GM23338 (cell line): ENCODE measurements at regions not wholly inside any gene's neighbourhood (a gene's known extent, or its start where the extent isn't known, plus 50 kb on each side); places are given as distances from the start of the nearest gene placed in this dataset.

Experiments used
- ATAC-seq: fragments of 200-7000 bp; cut with Tn5 transposase; 3 replicates; pipeline ENCODE4 v1.9.1; 2020
- DNase-seq: peaks from one replicate; pipeline ENCODE4 v3.0.0-alpha.2; 2015; ENCODE audit warnings: low spot score
- H2AFZ ChIP-seq: fragments of 200-600 bp; sonication (generic); 2 replicates; pipeline ENCODE4 v1.8.0; 2016; ENCODE audit warnings: antibody characterized with exemption, mild to moderate bottlenecking, moderate library complexity
- H3F3A ChIP-seq: fragments of 200-600 bp; sonication (generic); replicated peaks from 2 replicates; pipeline ENCODE4 v1.8.0; 2017; ENCODE audit warnings: antibody characterized with exemption, mixed run types, low read depth
- H3K27ac ChIP-seq: fragments of 200-600 bp; sonication (generic); 2 replicates; pipeline ENCODE4 v1.6.1; 2016; ENCODE audit warnings: low read depth
- H3K27me3 ChIP-seq: fragments of 200-600 bp; sonication (generic); 2 replicates; pipeline ENCODE4 v1.8.0; 2016; ENCODE audit warnings: mild to moderate bottlenecking, mixed run types, moderate library complexity; ENCODE audit not compliant: insufficient read depth
- H3K36me3 ChIP-seq: fragments of 200-600 bp; sonication (generic); 2 replicates; pipeline ENCODE4 v1.8.0; 2016; ENCODE audit warnings: mild to moderate bottlenecking; ENCODE audit not compliant: insufficient read depth
- H3K4me1 ChIP-seq: fragments of 200-600 bp; sonication (generic); 2 replicates; pipeline ENCODE4 v1.8.0; 2016; ENCODE audit warnings: mild to moderate bottlenecking, moderate library complexity; ENCODE audit not compliant: insufficient read depth
- H3K4me2 ChIP-seq: fragments of 200-600 bp; sonication (generic); 2 replicates; pipeline ENCODE4 v1.7.1; 2017; ENCODE audit warnings: mixed run types
- H3K4me3 ChIP-seq: fragments of 200-600 bp; sonication (generic); 2 replicates; pipeline ENCODE4 v1.6.1; 2016; ENCODE audit warnings: mixed run types
- H3K79me2 ChIP-seq: fragments of 200-600 bp; sonication (generic); replicated peaks from 2 replicates; pipeline ENCODE4 v1.8.0; 2017; ENCODE audit warnings: mild to moderate bottlenecking; ENCODE audit not compliant: insufficient read depth
- H3K9me2 ChIP-seq: fragments of 200-600 bp; sonication (generic); 2 replicates; pipeline ENCODE4 v1.8.0; 2017; ENCODE audit not compliant: insufficient read depth
- H4K20me1 ChIP-seq: fragments of 200-600 bp; sonication (generic); replicated peaks from 2 replicates; pipeline ENCODE4 v1.8.0; 2017; ENCODE audit warnings: mild to moderate bottlenecking; ENCODE audit not compliant: insufficient read depth
- H3K27ac Mint-ChIP-seq: 2 replicates; pipeline ENCODE4 v1.8.0; 2020; ENCODE audit warnings: inconsistent platforms, mild to moderate bottlenecking, moderate library complexity, mixed read lengths
- H3K27me3 Mint-ChIP-seq: 3 replicates; pipeline ENCODE4 v1.8.0; 2022; ENCODE audit warnings: low read depth, mild to moderate bottlenecking, moderate library complexity, mixed read lengths, inconsistent platforms; ENCODE audit not compliant: insufficient read depth, poor library complexity
- H3K36me3 Mint-ChIP-seq: 3 replicates; pipeline ENCODE4 v1.8.0; 2021; ENCODE audit warnings: low read depth, mild to moderate bottlenecking, inconsistent platforms, moderate library complexity, mixed read lengths
- H3K4me1 Mint-ChIP-seq: 3 replicates; pipeline ENCODE4 v1.8.0; 2020; ENCODE audit warnings: mild to moderate bottlenecking, inconsistent platforms, mixed read lengths
- H3K4me3 Mint-ChIP-seq: 3 replicates; pipeline ENCODE4 v1.8.0; 2021; ENCODE audit warnings: moderate library complexity, mild to moderate bottlenecking, inconsistent platforms, mixed read lengths
- H3K9me3 Mint-ChIP-seq: 3 replicates; pipeline ENCODE4 v1.8.0; 2020; ENCODE audit warnings: moderate library complexity, mild to moderate bottlenecking, inconsistent platforms, mixed read lengths
- JUNB ChIP-seq: IDR thresholded peaks from one replicate; pipeline ENCODE4 v1.6.1; 2016; ENCODE audit warnings: antibody characterized with exemption; ENCODE audit not compliant: unreplicated experiment
- NANOG ChIP-seq: IDR thresholded peaks from 2 replicates; pipeline ENCODE4 v1.6.1; 2016; ENCODE audit warnings: antibody characterized with exemption, borderline replicate concordance
- POLR2AphosphoS5 ChIP-seq: IDR thresholded peaks from 2 replicates; pipeline ENCODE4 v1.6.1; 2016; ENCODE audit warnings: antibody characterized with exemption, low read depth
- STAT1 ChIP-seq: IDR thresholded peaks from one replicate; pipeline ENCODE4 v1.6.1; 2016; ENCODE audit warnings: antibody characterized with exemption; ENCODE audit not compliant: unreplicated experiment
- ZNF114 ChIP-seq: fragments of 250-450 bp; sonication (Bioruptor Pico); IDR thresholded peaks from 2 replicates; pipeline ENCODE4 v1.5.0; 2020; ENCODE audit warnings: mild to moderate bottlenecking, moderate library complexity
- ZNF331 ChIP-seq: fragments of 250-450 bp; sonication (Bioruptor Pico); IDR thresholded peaks from 2 replicates; pipeline ENCODE4 v1.5.0; 2020; ENCODE audit warnings: low read depth, mild to moderate bottlenecking, moderate library complexity
- TF ChIP-seq, protein P1 (sequence below): fragments of 250-450 bp; sonication (Bioruptor Pico); IDR thresholded peaks from 2 replicates; pipeline ENCODE4 v1.5.0; 2020; ENCODE audit warnings: mild to moderate bottlenecking, moderate library complexity
- TF ChIP-seq, protein P2 (sequence below): IDR thresholded peaks from 2 replicates; pipeline ENCODE4 v1.6.1; 2016; ENCODE audit warnings: antibody characterized with exemption

DNA sequence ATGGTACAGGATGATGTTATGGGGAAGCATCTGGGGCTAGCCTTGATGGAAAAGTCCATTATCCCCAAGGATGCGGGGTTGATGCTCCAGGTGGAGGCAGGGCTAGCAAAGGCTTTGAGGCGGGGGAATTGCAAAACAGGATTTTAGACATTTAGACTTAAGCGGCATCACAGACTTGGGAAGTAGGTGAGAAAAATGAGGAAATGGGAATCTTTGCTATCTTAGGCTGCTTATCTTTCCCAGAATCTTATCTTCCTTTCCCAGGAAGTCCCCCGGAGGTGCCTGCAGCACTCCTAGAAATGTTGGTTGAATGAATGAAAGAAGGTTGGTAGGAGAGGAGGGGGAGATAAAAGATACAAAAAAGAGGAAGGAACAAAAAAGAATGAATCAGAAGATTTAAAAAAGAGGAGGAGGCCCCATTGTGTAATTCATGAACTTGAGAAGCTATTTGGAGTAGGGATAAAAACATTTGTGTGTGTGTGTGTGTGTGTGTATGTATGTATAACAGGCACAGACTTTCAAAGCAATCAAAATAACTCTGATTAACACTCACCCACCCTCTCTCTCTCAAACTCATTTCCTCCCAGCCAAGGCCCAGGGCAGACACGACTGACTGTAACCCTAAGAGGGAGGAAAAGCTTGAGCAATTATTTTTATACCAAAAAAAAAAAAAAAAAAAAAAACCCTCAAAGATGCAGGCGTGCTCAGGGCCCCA lies 62.5 kb upstream of the TBX3 start (continued):
- TF ChIP-seq, protein P1, sequence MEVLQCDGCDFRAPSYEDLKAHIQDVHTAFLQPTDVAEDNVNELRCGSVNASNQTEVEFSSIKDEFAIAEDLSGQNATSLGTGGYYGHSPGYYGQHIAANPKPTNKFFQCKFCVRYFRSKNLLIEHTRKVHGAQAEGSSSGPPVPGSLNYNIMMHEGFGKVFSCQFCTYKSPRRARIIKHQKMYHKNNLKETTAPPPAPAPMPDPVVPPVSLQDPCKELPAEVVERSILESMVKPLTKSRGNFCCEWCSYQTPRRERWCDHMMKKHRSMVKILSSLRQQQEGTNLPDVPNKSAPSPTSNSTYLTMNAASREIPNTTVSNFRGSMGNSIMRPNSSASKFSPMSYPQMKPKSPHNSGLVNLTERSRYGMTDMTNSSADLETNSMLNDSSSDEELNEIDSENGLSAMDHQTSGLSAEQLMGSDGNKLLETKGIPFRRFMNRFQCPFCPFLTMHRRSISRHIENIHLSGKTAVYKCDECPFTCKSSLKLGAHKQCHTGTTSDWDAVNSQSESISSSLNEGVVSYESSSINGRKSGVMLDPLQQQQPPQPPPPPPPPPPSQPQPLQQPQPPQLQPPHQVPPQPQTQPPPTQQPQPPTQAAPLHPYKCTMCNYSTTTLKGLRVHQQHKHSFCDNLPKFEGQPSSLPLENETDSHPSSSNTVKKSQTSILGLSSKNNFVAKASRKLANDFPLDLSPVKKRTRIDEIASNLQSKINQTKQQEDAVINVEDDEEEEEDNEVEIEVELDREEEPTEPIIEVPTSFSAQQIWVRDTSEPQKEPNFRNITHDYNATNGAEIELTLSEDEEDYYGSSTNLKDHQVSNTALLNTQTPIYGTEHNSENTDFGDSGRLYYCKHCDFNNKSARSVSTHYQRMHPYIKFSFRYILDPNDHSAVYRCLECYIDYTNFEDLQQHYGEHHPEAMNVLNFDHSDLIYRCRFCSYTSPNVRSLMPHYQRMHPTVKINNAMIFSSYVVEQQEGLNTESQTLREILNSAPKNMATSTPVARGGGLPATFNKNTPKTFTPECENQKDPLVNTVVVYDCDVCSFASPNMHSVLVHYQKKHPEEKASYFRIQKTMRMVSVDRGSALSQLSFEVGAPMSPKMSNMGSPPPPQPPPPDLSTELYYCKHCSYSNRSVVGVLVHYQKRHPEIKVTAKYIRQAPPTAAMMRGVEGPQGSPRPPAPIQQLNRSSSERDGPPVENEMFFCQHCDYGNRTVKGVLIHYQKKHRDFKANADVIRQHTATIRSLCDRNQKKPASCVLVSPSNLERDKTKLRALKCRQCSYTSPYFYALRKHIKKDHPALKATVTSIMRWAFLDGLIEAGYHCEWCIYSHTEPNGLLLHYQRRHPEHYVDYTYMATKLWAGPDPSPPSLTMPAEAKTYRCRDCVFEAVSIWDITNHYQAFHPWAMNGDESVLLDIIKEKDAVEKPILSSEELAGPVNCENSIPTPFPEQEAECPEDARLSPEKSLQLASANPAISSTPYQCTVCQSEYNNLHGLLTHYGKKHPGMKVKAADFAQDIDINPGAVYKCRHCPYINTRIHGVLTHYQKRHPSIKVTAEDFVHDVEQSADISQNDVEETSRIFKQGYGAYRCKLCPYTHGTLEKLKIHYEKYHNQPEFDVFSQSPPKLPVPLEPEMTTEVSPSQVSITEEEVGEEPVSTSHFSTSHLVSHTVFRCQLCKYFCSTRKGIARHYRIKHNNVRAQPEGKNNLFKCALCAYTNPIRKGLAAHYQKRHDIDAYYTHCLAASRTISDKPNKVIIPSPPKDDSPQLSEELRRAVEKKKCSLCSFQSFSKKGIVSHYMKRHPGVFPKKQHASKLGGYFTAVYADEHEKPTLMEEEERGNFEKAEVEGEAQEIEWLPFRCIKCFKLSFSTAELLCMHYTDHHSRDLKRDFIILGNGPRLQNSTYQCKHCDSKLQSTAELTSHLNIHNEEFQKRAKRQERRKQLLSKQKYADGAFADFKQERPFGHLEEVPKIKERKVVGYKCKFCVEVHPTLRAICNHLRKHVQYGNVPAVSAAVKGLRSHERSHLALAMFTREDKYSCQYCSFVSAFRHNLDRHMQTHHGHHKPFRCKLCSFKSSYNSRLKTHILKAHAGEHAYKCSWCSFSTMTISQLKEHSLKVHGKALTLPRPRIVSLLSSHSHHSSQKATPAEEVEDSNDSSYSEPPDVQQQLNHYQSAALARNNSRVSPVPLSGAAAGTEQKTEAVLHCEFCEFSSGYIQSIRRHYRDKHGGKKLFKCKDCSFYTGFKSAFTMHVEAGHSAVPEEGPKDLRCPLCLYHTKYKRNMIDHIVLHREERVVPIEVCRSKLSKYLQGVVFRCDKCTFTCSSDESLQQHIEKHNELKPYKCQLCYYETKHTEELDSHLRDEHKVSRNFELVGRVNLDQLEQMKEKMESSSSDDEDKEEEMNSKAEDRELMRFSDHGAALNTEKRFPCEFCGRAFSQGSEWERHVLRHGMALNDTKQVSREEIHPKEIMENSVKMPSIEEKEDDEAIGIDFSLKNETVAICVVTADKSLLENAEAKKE, result no peak
- TF ChIP-seq JUNB (no peak), NANOG (no peak), ZNF331 (CRISPR knock-in tag) (no peak)

DNA sequence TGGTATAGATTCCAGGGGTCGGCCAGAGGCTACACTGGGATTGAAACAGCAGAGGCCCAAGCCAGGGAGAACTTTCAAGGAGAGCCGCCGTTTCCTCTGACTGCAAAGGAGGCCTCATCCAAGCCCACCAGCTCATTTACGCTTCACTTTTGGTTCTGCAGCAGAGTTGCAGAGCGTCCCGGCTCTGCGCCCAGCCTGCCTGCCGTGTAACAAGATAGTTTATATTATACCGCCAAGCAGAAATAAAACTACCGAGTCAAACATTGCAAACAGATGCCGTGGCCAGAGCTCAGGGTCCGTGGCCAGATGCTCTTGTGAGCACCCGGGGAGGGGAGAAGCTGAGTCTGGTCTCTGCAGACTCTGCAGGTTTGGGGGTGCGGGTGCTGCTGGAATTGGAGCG lies 60.7 kb upstream of the TBX3 start:
- Mint-ChIP-seq H3K9me3 (no peaks in the 10 kb centered on the region), H3K27me3 (peaks cover 16% of the 10 kb centered on the region), H3K36me3 (no peaks in the 10 kb centered on the region), H3K4me1 (peaks cover 21% of the 10 kb centered on the region), H3K27ac (no peak overlapping the region), H3K4me3 (no peak overlapping the region)
- Histone ChIP-seq H3F3A (no peaks in the 10 kb centered on the region), H3K36me3 (no peaks in the 10 kb centered on the region), H3K9me2 (no peaks in the 10 kb centered on the region), H3K4me3 (no peak overlapping the region), H3K27me3 (0 out of 2 replicates have a peak, but pooled peaks cover 4% of the 10 kb centered on the region), H3K4me1 (peaks cover 12% of the 10 kb centered on the region; the same call in 1 of the 2 replicates), H3K79me2 (no peaks in the 10 kb centered on the region), H2AFZ (0 out of 2 replicates have a peak overlapping the region, but pooled peaks have one; percentile 32), H3K4me2 (no peak overlapping the region), H3K27ac (no peak overlapping the region), H4K20me1 (no peaks in the 10 kb centered on the region)
- ATAC-seq (no peak), DNase-seq (no peak)
- TF ChIP-seq STAT1 (no peak), ZNF114 (no peak), POLR2AphosphoS5 (no peak), ZNF331 (CRISPR knock-in tag) (no peak)
- TF ChIP-seq, protein P1, result no peak
- TF ChIP-seq, protein P2, sequence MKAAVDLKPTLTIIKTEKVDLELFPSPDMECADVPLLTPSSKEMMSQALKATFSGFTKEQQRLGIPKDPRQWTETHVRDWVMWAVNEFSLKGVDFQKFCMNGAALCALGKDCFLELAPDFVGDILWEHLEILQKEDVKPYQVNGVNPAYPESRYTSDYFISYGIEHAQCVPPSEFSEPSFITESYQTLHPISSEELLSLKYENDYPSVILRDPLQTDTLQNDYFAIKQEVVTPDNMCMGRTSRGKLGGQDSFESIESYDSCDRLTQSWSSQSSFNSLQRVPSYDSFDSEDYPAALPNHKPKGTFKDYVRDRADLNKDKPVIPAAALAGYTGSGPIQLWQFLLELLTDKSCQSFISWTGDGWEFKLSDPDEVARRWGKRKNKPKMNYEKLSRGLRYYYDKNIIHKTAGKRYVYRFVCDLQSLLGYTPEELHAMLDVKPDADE, result no peak
